ENCODE measurements at regions not wholly inside any gene's neighbourhood (a gene's known extent, or its start where the extent isn't known, plus 50 kb on each side); places are given as distances from the start of the nearest gene placed in this dataset.
A peak's percentile ranks its signal among the peaks of the same experiment; 100 is the strongest.

DNA sequence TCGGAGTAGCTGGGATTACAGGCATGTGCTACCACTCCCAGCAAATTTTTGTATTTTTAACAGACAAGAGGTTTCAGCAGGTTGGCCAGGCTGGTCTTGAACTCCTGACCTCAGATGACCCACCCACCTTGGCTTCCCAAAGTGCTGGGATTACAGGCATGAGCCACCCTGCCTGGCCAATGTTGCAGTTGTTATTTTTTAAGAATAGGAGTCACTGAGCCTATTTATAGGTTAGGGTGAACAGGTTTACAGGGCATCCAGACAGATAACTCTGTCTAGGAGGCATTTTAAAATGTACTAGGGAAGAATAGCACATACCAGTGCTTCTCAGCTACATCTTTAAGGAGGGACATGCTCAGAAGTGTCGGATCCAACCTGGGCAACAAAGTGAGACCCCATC, 60.1 kb upstream of the BNC2 start:
- no peak for DNase-seq

DNA sequence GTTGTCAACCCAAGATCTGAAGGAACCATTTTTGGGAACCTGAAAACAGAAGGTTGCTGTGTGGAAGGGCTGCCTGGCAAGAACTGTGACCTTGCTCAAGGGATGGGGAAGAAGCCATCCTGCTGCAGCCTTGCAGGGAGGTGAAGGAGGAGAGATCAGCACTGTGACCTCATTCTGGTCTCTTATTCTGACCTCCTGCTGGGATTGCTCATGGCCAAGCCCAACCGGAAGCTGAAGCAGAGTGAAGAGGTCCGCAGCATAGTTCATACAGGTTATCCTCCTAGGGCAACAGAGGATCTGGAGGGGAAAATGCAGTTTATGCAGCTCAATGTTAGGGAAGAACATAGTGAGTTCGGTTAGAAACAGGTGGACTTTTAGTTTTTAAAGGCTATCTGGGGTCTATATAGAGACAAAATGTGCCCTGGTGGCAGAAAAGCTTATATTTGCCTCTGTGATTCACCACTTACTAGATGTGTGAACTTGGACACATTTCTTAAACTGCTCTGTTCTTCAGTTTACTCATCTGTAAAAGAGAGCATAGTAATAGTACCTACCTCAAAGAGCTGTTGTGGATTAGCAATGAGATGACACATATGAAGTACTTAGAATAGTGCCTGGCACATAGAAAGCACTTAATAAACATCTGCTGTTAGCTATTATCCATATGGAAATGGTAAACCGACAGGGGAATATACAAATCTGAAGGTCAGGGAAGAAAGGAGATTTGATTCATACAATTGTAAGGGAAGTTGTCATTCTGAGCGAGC, 57.9 kb upstream of the BNC2 start:
- DNase-seq: peak; percentile 9

DNA sequence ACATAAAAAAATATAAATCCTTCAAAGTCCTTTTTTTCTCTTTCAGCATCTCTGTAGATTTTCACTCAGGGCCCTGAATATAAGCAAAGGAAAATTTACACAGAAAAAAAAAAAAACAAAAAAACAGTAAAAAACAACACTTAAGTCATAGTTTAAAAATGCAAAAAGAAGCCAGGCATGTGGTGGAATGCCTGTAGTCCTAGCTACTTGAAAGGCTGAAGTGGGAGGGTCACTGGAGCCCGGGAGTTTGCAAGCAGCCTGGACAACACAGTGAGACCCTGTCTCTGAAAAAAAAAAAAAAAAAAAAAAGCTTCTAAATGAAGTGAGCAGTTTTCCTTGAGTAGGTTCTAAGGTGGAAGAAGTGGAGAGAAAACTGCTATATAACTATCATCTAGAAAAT, 55.0 kb upstream of the BNC2 start:
- no peak for DNase-seq

DNA sequence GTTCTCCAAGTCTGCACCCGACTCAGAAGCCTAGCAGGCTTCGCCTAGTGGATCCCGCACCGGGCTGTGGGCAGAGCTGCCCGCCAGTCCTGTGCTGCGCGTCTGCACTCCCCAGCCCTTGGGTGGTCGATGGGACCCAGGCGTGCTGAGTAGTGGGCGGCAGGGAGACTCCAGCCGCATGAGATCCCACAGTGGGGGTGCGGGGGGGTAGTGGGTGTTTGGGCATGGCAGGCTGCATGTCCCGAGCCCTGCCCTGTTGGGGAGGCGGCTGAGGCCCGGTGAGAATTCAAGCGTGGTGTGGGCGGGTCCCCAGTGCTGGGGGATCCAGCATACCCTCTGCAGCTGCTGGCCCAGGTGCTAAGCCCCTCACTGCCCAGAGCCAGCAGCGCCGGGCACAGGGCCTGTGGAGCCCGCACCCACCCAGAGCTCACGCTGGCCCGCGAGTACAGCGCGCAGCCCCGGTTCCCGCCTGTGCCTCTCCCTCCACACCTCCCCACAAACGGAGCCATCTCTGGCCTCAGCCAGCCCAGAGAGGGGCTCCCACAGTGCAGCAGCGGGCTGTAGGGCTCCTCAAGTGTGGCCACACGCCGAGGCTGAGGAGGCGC, 53.9 kb upstream of the BNC2 start:
- no peak for DNase-seq

DNA sequence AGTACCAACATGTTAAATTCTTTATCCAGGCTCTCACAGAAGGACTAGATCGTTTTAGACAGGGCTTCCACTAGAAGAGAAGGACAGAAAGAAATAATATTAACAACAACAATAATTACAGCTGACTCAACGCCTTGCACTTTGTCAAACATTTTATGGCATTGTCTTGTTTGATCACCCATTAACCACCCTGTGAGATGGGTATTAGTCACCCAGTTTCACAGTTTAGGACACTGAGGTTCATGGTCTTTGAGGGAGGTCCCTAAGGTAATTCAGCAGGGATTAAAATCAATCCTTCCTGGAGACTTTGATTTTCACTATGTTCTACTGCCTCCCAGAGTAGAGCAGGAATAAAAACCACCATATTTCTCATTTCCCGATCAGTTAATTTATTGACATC, 51.4 kb upstream of the BNC2 start:
- DNase-seq: no peak

All from NCI-H524 treated with DMSO at 0.1 percent for 48 hours (cell line).